HG02943 (cell line): ENCODE measurements at regions not wholly inside any gene's neighbourhood (a gene's known extent, or its start where the extent isn't known, plus 50 kb on each side); places are given as distances from the start of the nearest gene placed in this dataset.

ENCODE experiments used
- ATAC-seq: cut with Tn5 transposase; IDR thresholded peaks from one replicate; pipeline ENCODE4 v1.9.1; 2021; ENCODE audit warnings: mild to moderate bottlenecking, low read depth, moderate library complexity; ENCODE audit not compliant: unreplicated experiment

GRCh38 chr4:157978680-157979361, 194.0 kb downstream of the GASK1B start:
- no peak for ATAC-seq

- no peak for ATAC-seq
These were observed 195.7 kb downstream of the GASK1B start for GRCh38 chr4:157977086-157977485.

- ATAC-seq, result no peak
These were observed 199.5 kb downstream of the GASK1B start for GRCh38 chr4:157973297-157973696.

- ATAC-seq, result no peak
These were observed 208.4 kb downstream of the GASK1B start for GRCh38 chr4:157964463-157964862.

GRCh38 chr4:157961229-157961990, 211.4 kb downstream of the GASK1B start:
- no peak for ATAC-seq

GRCh38 chr4:157957905-157958304, 214.9 kb downstream of the GASK1B start:
- ATAC-seq, result no peak

GRCh38 chr4:157942017-157942416, 230.8 kb downstream of the GASK1B start:
- no peak for ATAC-seq

- no peak for ATAC-seq
These were observed 238.7 kb downstream of the GASK1B start for GRCh38 chr4:157934151-157934550.

- ATAC-seq, result no peak
These were observed 239.9 kb downstream of the GASK1B start for GRCh38 chr4:157932936-157933335.

GRCh38 chr4:157929486-157929885, 243.3 kb downstream of the GASK1B start:
- no peak for ATAC-seq

- no peak for ATAC-seq
These were observed 254.6 kb downstream of the GASK1B start for GRCh38 chr4:157918036-157918832.

GRCh38 chr4:157912212-157912611, 260.6 kb downstream of the GASK1B start:
- no peak for ATAC-seq

GRCh38 chr4:157911662-157912061, 261.2 kb downstream of the GASK1B start:
- no peak for ATAC-seq

- no peak for ATAC-seq
These were observed 264.1 kb downstream of the GASK1B start for GRCh38 chr4:157908691-157909090.

GRCh38 chr4:157908031-157908430, 264.8 kb downstream of the GASK1B start:
- ATAC-seq, result no peak

- ATAC-seq, result no peak
These were observed 265.4 kb downstream of the GASK1B start for GRCh38 chr4:157907226-157907946.

GRCh38 chr4:157898836-157899605, 273.8 kb downstream of the GASK1B start:
- ATAC-seq, result no peak

GRCh38 chr4:157897855-157898370, 274.9 kb downstream of the GASK1B start:
- no peak for ATAC-seq

GRCh38 chr4:157896726-157897125, 276.1 kb downstream of the GASK1B start:
- no peak for ATAC-seq

- no peak for ATAC-seq
These were observed 277.6 kb downstream of the GASK1B start for GRCh38 chr4:157895205-157895604.
